NCI-H2029 treated with DMSO at 0.1 percent for 48 hours (cell line): ENCODE measurements at regions not wholly inside any gene's neighbourhood (a gene's known extent, or its start where the extent isn't known, plus 50 kb on each side); places are given as distances from the start of the nearest gene placed in this dataset.
"Not testable (repeated sequence)": the region's sequence is repeated elsewhere in the genome, so short reads cannot be mapped to it uniquely, and the experiment has no call there.

Source experiments
- DNase-seq: peaks from one replicate; lab custom pipeline; 2025; lab: John Stamatoyannopoulos, UW

DNA sequence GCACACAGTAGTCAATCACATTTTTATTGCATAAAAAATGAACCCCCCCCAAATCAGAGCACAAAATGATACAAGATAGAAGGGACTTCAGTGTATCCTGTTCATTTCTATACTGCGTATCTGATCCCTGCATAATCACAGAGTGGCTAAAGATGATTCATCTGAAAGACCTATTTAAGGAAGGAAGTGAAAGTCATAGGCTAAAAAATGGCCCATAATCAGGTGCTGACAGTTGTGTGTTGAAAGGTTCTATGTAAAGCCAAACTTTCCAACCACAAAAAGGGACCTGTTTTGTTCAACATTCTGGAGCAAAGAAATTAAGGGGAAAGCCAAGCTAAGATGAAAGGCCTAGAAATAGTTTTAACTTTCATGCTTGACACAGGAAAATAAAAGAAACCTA, 147.8 kb upstream of the ATP2B1 start:
- no peak for DNase-seq

DNA sequence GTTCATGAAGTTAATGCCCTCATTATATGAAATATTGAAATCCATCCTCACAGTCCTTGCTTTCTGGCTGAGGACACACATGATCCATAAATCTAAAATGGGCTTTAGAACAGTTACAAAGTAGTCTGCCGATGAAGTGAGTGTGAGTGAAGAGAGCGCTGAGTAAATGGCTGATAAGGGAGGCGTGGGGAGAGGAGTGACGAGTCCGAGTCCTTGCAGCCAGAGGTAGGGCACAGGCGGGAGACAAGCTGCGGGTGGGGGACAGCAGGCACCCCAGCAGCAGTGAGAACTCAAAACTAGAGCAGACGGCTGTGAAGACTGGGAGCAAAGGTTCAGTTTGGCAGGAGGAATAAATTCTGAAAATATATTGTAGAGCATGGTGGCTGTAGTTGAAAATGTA, 140.1 kb upstream of the ATP2B1 start:
- no peak for DNase-seq

- no peak for DNase-seq
Measured at GRCh38 chr12:89846473-89847055, 137.9 kb upstream of the ATP2B1 start.

- no peak for DNase-seq
Measured at GRCh38 chr12:89845767-89846166, 137.1 kb upstream of the ATP2B1 start.

GRCh38 chr12:89845366-89845765, 136.7 kb upstream of the ATP2B1 start:
- DNase-seq, result no peak

GRCh38 chr12:89844539-89844938, 135.9 kb upstream of the ATP2B1 start:
- no peak for DNase-seq

GRCh38 chr12:89840162-89840922, 131.7 kb upstream of the ATP2B1 start:
- no peak for DNase-seq

DNA sequence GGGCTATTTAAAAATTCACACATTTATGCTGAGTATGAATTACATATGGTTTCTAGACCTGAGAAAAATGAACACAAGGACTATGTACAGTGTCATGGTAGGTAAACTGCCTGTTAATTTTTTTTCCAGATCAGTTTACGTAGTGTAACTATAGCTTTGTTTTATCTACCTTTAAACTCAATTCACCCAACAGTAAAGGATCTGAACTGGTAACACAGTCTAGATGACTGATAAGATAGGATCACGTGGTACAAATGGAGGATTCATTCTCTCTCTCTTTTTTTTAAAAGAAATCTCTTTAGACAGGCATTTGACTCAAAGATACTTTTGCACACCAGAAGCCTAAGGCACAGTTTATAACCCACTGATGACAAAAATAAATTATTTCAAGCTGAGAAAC, 130.8 kb upstream of the ATP2B1 start:
- no peak for DNase-seq

DNA sequence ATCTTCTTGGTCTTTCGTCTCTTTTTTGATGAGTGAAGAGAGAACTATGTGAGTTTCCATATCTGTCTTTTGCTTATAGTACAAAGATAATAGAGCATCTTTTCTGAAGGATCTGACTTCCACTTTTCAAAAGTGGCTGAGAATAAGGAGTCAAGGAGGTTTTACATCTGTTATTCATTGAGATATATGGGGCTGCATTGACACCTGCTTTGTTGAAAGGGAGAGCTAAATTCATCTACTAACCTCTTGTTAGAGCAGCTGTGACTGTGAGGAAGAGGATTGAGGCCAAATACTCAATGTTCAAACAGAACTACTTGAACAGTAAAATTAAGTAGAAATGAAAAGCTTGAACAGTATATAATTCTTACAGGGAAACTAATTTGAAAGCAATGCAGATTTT, 130.2 kb upstream of the ATP2B1 start:
- DNase-seq, result no peak

- DNase-seq, result no peak
Measured at GRCh38 chr12:89836026-89836425, 127.4 kb upstream of the ATP2B1 start.

GRCh38 chr12:89834676-89835075, 126.0 kb upstream of the ATP2B1 start:
- no peak for DNase-seq

DNA sequence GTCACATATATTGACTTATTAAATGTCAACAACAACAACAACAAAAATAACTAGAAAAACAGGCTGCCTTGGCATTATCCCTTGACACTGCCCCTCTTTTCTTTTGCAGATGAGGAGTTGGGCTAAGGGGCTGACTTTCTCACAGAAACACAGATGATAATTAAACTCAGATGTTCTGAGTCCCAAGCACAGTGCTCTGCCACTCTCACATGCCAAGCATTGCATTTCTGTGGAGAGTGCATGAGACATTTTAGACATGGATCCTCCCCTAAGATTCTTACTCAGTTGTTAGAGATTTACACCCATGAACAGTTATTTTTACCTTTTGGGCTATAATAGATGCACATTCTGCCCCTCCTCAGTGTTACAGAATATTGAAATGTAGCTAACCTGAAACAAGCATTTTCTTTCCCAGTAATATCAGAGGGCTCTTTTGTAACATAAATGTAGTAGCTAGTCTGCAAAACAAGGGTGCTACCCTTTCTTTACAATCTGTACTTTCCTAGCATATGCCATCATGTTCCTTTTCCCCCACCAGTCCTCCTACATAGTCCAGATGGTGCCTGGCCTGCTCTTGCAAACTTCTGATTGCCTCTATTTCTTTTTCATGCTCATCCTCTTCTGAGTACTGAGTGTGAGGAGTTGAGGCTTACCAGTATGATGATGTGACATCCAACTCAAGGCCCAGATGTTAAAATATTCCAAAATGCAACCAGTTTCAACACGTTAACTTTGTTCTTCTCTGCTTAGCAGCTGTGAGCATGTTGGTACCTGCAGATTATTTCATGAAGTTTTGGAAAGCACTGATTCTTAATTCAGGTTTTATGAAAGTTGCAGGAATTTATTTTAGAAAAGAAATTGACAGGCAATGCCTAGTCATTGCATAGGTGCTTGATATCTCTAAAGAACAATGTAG, 125.0 kb upstream of the ATP2B1 start:
- DNase-seq, result no peak

DNA sequence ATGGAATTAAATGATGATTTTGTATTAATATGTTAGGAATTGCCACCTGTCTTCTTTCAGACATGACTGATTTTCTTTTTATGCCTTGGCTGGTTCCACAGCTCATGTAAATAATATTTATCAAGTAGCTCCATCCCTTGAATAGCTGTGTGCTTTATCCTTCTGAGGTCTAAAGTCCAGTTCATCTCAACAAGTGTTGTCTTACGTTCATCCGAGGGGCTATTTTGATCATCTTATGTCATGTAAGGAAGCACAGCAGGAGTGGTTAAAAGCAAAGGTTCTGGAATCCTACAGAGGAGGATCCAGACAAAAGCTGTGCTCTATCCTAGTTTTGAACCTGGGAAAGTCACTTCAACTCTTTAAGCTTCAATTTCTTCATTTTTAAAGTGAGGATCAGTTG, 123.7 kb upstream of the ATP2B1 start:
- no peak for DNase-seq

- DNase-seq, result no peak
Measured at GRCh38 chr12:89831310-89832095, 122.9 kb upstream of the ATP2B1 start.

GRCh38 chr12:89829434-89829975, 120.9 kb upstream of the ATP2B1 start:
- DNase-seq, result no peak

DNA sequence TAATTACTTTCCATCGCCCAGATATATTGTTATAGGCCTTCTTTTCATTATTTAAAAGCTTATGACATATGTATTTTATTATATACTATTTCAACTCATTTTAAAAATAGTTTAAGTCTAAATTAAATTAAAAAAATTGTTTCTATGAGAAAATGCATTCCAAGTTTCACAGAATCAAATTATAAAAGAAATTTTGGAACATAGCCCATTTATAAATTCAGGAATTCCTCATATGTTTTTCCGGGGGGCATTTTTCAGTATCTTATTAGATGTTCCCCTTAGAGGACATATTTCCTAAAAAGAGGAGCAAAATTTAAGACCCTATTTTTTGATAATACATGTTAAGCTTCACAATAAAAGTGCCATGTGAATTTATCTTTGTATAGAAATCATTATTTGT, 119.9 kb upstream of the ATP2B1 start:
- DNase-seq, result no peak

- DNase-seq, result no peak
Measured at GRCh38 chr12:89827592-89827991, 119.0 kb upstream of the ATP2B1 start.

DNA sequence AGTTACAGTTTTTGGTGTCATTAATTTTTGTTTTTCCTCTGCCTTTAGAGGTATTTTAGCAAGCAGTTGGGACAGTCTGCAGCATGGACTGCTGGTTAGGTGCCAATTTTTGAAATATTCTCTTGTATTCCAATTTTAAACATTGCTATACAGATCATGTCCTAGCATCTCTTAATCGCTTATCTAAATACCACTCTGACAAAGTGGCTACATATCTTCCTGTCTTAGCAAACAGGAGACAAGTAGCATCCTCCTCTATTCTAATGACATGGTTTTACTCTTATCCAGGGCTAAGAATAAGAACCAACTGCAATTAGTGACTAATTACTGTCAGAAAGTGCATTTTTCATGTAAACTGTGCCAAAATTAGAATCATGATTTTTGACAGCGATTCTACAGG, 117.8 kb upstream of the ATP2B1 start:
- DNase-seq, result no peak

GRCh38 chr12:89825591-89826449, 117.2 kb upstream of the ATP2B1 start:
- no peak for DNase-seq

- DNase-seq, result no peak
Measured at GRCh38 chr12:89824822-89825221, 116.2 kb upstream of the ATP2B1 start.

DNA sequence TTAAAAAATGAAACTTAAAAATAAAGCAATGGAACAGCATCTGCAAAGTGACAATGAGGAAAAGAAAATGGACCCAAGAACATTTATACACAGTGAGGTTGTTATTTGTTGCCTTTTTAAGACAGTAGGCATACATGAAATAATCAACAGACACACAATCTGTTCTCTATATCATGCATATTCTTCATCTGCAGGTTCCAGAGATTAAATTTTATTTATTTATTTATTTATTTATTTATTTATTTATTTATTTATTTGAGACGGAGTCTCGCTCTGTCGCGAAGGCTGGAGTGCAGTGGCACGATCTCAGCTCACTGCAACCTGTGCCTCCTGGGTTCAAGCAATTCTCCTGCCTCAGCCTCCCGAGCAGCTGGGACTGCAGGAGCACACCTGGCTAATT, 114.4 kb upstream of the ATP2B1 start:
- DNase-seq, result not testable (repeated sequence)
